GM06990 (cell line): ENCODE measurements at regions not wholly inside any gene's neighbourhood (a gene's known extent, or its start where the extent isn't known, plus 50 kb on each side); places are given as distances from the start of the nearest gene placed in this dataset.

Experiments
- DNase-seq: peaks from one replicate; pipeline ENCODE4 v3.0.0-alpha.2; 2011; ENCODE audit not compliant: insufficient read length; ENCODE audit errors: extremely low read depth
- H3K27me3 ChIP-seq: replicated peaks from 2 replicates; pipeline ENCODE4 v1.6.0; 2011; ENCODE audit warnings: low read length; ENCODE audit not compliant: control insufficient read depth, insufficient read depth
- H3K36me3 ChIP-seq: 2 replicates; pipeline ENCODE4 v1.5.1; 2011; ENCODE audit warnings: low read length; ENCODE audit not compliant: control insufficient read depth, insufficient read depth
- H3K4me3 ChIP-seq: replicated peaks from 2 replicates; pipeline ENCODE4 v1.5.1; 2011; ENCODE audit warnings: low read depth, mild to moderate bottlenecking, control low read depth, low read length
- CTCF ChIP-seq: IDR thresholded peaks from 2 replicates; pipeline ENCODE4 v1.5.1; 2011; ENCODE audit warnings: low read length, control low read depth, mild to moderate bottlenecking, inconsistent platforms; ENCODE audit not compliant: insufficient read depth, poor library complexity, severe bottlenecking

GRCh38 chr6:121917834-121918559 is 481.5 kb upstream of the HSF2 start:
- Histone ChIP-seq H3K36me3 (no peaks in the 10 kb centered on the region), H3K27me3 (no peaks in the 10 kb centered on the region), H3K4me3 (no peak overlapping the region)
- no peak for TF ChIP-seq CTCF
- no peak for DNase-seq

- H3K27me3 ChIP-seq = no peaks in the 10 kb centered on the region
- no peak for TF ChIP-seq CTCF
Observed at GRCh38 chr6:121920616-121921015, 478.8 kb upstream of the HSF2 start.

GRCh38 chr6:121925024-121925423 is 474.4 kb upstream of the HSF2 start:
- Histone ChIP-seq H3K27me3 (no peaks in the 10 kb centered on the region), H3K36me3 (no peaks in the 10 kb centered on the region), H3K4me3 (no peak overlapping the region)
- DNase-seq = no peak
- no peak for TF ChIP-seq CTCF

More at GRCh38 chr6:121920616-121921015, 478.8 kb upstream of the HSF2 start:
- Histone ChIP-seq H3K4me3 (no peak overlapping the region), H3K36me3 (no peaks in the 10 kb centered on the region)
- no peak for DNase-seq

- H3K27me3 ChIP-seq = no peaks in the 10 kb centered on the region
- H3K4me3 ChIP-seq = no peak overlapping the region
- no peaks in the 10 kb centered on the region for H3K36me3 ChIP-seq
- no peak for DNase-seq
- TF ChIP-seq CTCF = no peak
Observed at GRCh38 chr6:121925534-121926255, 473.8 kb upstream of the HSF2 start.

GRCh38 chr6:121929301-121929700 is 470.2 kb upstream of the HSF2 start:
- Histone ChIP-seq H3K4me3 (no peak overlapping the region), H3K27me3 (no peaks in the 10 kb centered on the region), H3K36me3 (no peaks in the 10 kb centered on the region)
- no peak for DNase-seq
- TF ChIP-seq CTCF = no peak
